Natural killer cell treated with Interleukin-12 subunit alpha and Interleukin-12 subunit beta and Interleukin-15 and Interleukin-18, amount 100 ng/mL, for 72 hours (primary cell): ENCODE measurements at regions not wholly inside any gene's neighbourhood (a gene's known extent, or its start where the extent isn't known, plus 50 kb on each side); places are given as distances from the start of the nearest gene placed in this dataset.

Experiments used
- ATAC-seq, 2 donors: fragments of 150-1000 bp; cut with Tn5 transposase in 1 of 2; sonication (Bioruptor Pico), chemical (Tn5 transposase) in 1 of 2; 2 replicates each; pipeline ENCODE4 v1.10.0; 2021
- DNase-seq: peaks from one replicate; pipeline ENCODE4 v3.0.0; 2022; ENCODE audit warnings: low spot score
- H3K27ac Mint-ChIP-seq, 2 donors: 1 replicate in 1 of 2; 2 replicates in 1 of 2; pipeline ENCODE4 v1.8.0; 2022; ENCODE audit warnings: mixed read lengths in 2 of 2, mild to moderate bottlenecking in 1 of 2, moderate library complexity in 1 of 2
- H3K27me3 Mint-ChIP-seq, 2 donors: 1 replicate in 1 of 2; 2 replicates in 1 of 2; pipeline ENCODE4 v1.8.0; 2022; ENCODE audit warnings: mixed read lengths in 2 of 2
- H3K36me3 Mint-ChIP-seq: one replicate; pipeline ENCODE4 v1.8.0; 2022; ENCODE audit warnings: mixed read lengths
- H3K4me1 Mint-ChIP-seq, 2 donors: 1 replicate in 1 of 2; 2 replicates in 1 of 2; pipeline ENCODE4 v1.8.0; 2022; ENCODE audit warnings: low read depth in 2 of 2, mixed read lengths in 2 of 2, mild to moderate bottlenecking in 1 of 2
- H3K4me3 Mint-ChIP-seq: one replicate; pipeline ENCODE4 v1.8.0; 2022; ENCODE audit warnings: mixed read lengths
- H3K9me3 Mint-ChIP-seq: 2 replicates; pipeline ENCODE4 v1.8.0; 2022; ENCODE audit warnings: mixed read lengths

- H3K4me1 Mint-ChIP-seq: no peaks in the 10 kb centered on the region
- no peak for ATAC-seq
- H3K27ac Mint-ChIP-seq: no peak overlapping the region
- peaks cover 5% of the 10 kb centered on the region for H3K36me3 Mint-ChIP-seq
- no peaks in the 10 kb centered on the region for H3K27me3 Mint-ChIP-seq
- no peak overlapping the region for H3K4me3 Mint-ChIP-seq
- peaks cover 13% of the 10 kb centered on the region for H3K9me3 Mint-ChIP-seq
- no peak for DNase-seq
These were observed 1743.0 kb upstream of the TENM3 start for GRCh38 chr4:180500154-180500553.

- ATAC-seq: no peak
- Mint-ChIP-seq H3K9me3 (peaks cover 7% of the 10 kb centered on the region), H3K4me3 (no peak overlapping the region), H3K4me1 (no peaks in the 10 kb centered on the region), H3K27ac (no peak overlapping the region), H3K36me3 (no peaks in the 10 kb centered on the region), H3K27me3 (no peaks in the 10 kb centered on the region)
- no peak for DNase-seq
These were observed 1730.3 kb upstream of the TENM3 start for GRCh38 chr4:180512801-180513475.

- ATAC-seq (no peak), DNase-seq (no peak)
- Mint-ChIP-seq H3K4me3 (no peak overlapping the region), H3K36me3 (peaks cover 4% of the 10 kb centered on the region), H3K27ac (no peak overlapping the region), H3K9me3 (peaks cover 11% of the 10 kb centered on the region), H3K27me3 (no peaks in the 10 kb centered on the region), H3K4me1 (no peaks in the 10 kb centered on the region)
These were observed 1724.3 kb upstream of the TENM3 start for GRCh38 chr4:180518906-180519305.

GRCh38 chr4:180521181-180521580 is 1722.0 kb upstream of the TENM3 start:
- H3K4me3 Mint-ChIP-seq: no peak overlapping the region
- H3K4me1 Mint-ChIP-seq: no peaks in the 10 kb centered on the region
- no peaks in the 10 kb centered on the region for H3K27me3 Mint-ChIP-seq
- DNase-seq: no peak
- peaks cover 9% of the 10 kb centered on the region for H3K36me3 Mint-ChIP-seq
- H3K27ac Mint-ChIP-seq: no peak overlapping the region
- ATAC-seq: no peak
- peaks cover 11% of the 10 kb centered on the region for H3K9me3 Mint-ChIP-seq

GRCh38 chr4:180525523-180526077 is 1717.6 kb upstream of the TENM3 start:
- H3K4me1 Mint-ChIP-seq: no peaks in the 10 kb centered on the region
- no peak for DNase-seq
- no peaks in the 10 kb centered on the region for H3K27me3 Mint-ChIP-seq
- H3K4me3 Mint-ChIP-seq: no peak overlapping the region
- peaks cover 11% of the 10 kb centered on the region for H3K36me3 Mint-ChIP-seq
- H3K27ac Mint-ChIP-seq: no peak overlapping the region
- no peak for ATAC-seq
- peaks cover 13% of the 10 kb centered on the region for H3K9me3 Mint-ChIP-seq

GRCh38 chr4:180528003-180528402 is 1715.2 kb upstream of the TENM3 start:
- peaks cover 16% of the 10 kb centered on the region for H3K9me3 Mint-ChIP-seq
- H3K4me1 Mint-ChIP-seq: no peaks in the 10 kb centered on the region
- no peaks in the 10 kb centered on the region for H3K27me3 Mint-ChIP-seq
- no peak overlapping the region for H3K4me3 Mint-ChIP-seq
- DNase-seq (no peak), ATAC-seq (no peak)
- H3K36me3 Mint-ChIP-seq: peaks cover 15% of the 10 kb centered on the region
- H3K27ac Mint-ChIP-seq: no peak overlapping the region

GRCh38 chr4:180530787-180531186 is 1712.4 kb upstream of the TENM3 start:
- Mint-ChIP-seq H3K4me3 (no peak overlapping the region), H3K27me3 (no peaks in the 10 kb centered on the region)

GRCh38 chr4:180532691-180533090 is 1710.5 kb upstream of the TENM3 start:
- H3K4me3 Mint-ChIP-seq: no peak overlapping the region
- no peaks in the 10 kb centered on the region for H3K27me3 Mint-ChIP-seq
- peaks cover 18% of the 10 kb centered on the region for H3K36me3 Mint-ChIP-seq
- no peak for DNase-seq
- H3K9me3 Mint-ChIP-seq: peaks cover 18% of the 10 kb centered on the region
- no peaks in the 10 kb centered on the region for H3K4me1 Mint-ChIP-seq
- no peak overlapping the region for H3K27ac Mint-ChIP-seq
- ATAC-seq: no peak

More at GRCh38 chr4:180530787-180531186, 1712.4 kb upstream of the TENM3 start:
- H3K27ac Mint-ChIP-seq: no peak overlapping the region
- ATAC-seq (no peak), DNase-seq (no peak)
- H3K9me3 Mint-ChIP-seq: peaks cover 17% of the 10 kb centered on the region
- no peaks in the 10 kb centered on the region for H3K4me1 Mint-ChIP-seq
- H3K36me3 Mint-ChIP-seq: peaks cover 13% of the 10 kb centered on the region

GRCh38 chr4:180538384-180539057 is 1704.7 kb upstream of the TENM3 start:
- ATAC-seq: no peak
- no peaks in the 10 kb centered on the region for H3K27me3 Mint-ChIP-seq
- H3K27ac Mint-ChIP-seq: no peak overlapping the region
- DNase-seq: no peak
- H3K36me3 Mint-ChIP-seq: peaks cover 10% of the 10 kb centered on the region
- H3K9me3 Mint-ChIP-seq: peaks cover 18% of the 10 kb centered on the region
- no peak overlapping the region for H3K4me3 Mint-ChIP-seq
- H3K4me1 Mint-ChIP-seq: no peaks in the 10 kb centered on the region

- H3K36me3 Mint-ChIP-seq: peaks cover 10% of the 10 kb centered on the region
- DNase-seq: no peak
- H3K27ac Mint-ChIP-seq: no peak overlapping the region
- no peaks in the 10 kb centered on the region for H3K27me3 Mint-ChIP-seq
- no peak overlapping the region for H3K4me3 Mint-ChIP-seq
- no peak for ATAC-seq
- H3K9me3 Mint-ChIP-seq: peaks cover 18% of the 10 kb centered on the region
- H3K4me1 Mint-ChIP-seq: no peaks in the 10 kb centered on the region
These were observed 1703.9 kb upstream of the TENM3 start for GRCh38 chr4:180539284-180539683.

GRCh38 chr4:180541678-180542077 is 1701.5 kb upstream of the TENM3 start:
- no peak overlapping the region for H3K27ac Mint-ChIP-seq
- H3K4me1 Mint-ChIP-seq: no peaks in the 10 kb centered on the region
- ATAC-seq (no peak), DNase-seq (no peak)
- peaks cover 2% of the 10 kb centered on the region for H3K36me3 Mint-ChIP-seq
- no peaks in the 10 kb centered on the region for H3K27me3 Mint-ChIP-seq
- no peak overlapping the region for H3K4me3 Mint-ChIP-seq
- H3K9me3 Mint-ChIP-seq: peaks cover 16% of the 10 kb centered on the region

- no peak for ATAC-seq
These were observed 1700.6 kb upstream of the TENM3 start for GRCh38 chr4:180542445-180543100.

GRCh38 chr4:180550106-180550505 is 1693.1 kb upstream of the TENM3 start:
- H3K27ac Mint-ChIP-seq: no peak overlapping the region
- H3K4me1 Mint-ChIP-seq: no peaks in the 10 kb centered on the region
- ATAC-seq (no peak), DNase-seq (no peak)
- H3K27me3 Mint-ChIP-seq: no peaks in the 10 kb centered on the region
- H3K9me3 Mint-ChIP-seq: peaks cover 26% of the 10 kb centered on the region
- H3K36me3 Mint-ChIP-seq: no peaks in the 10 kb centered on the region
- no peak overlapping the region for H3K4me3 Mint-ChIP-seq

More at GRCh38 chr4:180542445-180543100, 1700.6 kb upstream of the TENM3 start:
- Mint-ChIP-seq H3K4me1 (no peaks in the 10 kb centered on the region), H3K27me3 (no peaks in the 10 kb centered on the region), H3K4me3 (no peak overlapping the region), H3K9me3 (peaks cover 18% of the 10 kb centered on the region), H3K27ac (no peak overlapping the region), H3K36me3 (no peaks in the 10 kb centered on the region)
- no peak for DNase-seq

- Mint-ChIP-seq H3K9me3 (peaks cover 13% of the 10 kb centered on the region), H3K36me3 (no peaks in the 10 kb centered on the region), H3K4me3 (no peak overlapping the region), H3K27me3 (no peaks in the 10 kb centered on the region), H3K27ac (no peak overlapping the region), H3K4me1 (no peaks in the 10 kb centered on the region)
- no peak for ATAC-seq
- DNase-seq: no peak
These were observed 1685.9 kb upstream of the TENM3 start for GRCh38 chr4:180557348-180557747.
